Loucy (cell line): ENCODE measurements at regions not wholly inside any gene's neighbourhood (a gene's known extent, or its start where the extent isn't known, plus 50 kb on each side); places are given as distances from the start of the nearest gene placed in this dataset.

Experiments used
- H2AFZ ChIP-seq: fragments of 200-600 bp; sonication (generic); 2 replicates; pipeline ENCODE4 v1.6.0; 2016; ENCODE audit warnings: antibody characterized with exemption, mild to moderate bottlenecking, low read length, moderate library complexity
- H3F3A ChIP-seq: fragments of 200-600 bp; 2 replicates; pipeline ENCODE4 v1.6.0; 2016; ENCODE audit warnings: antibody characterized with exemption, low read depth, mild to moderate bottlenecking
- H3K27me3 ChIP-seq: fragments of 200-600 bp; sonication (generic); 2 replicates; pipeline ENCODE4 v1.6.1; 2014; ENCODE audit warnings: low read length, mild to moderate bottlenecking; ENCODE audit not compliant: insufficient read depth, poor library complexity, severe bottlenecking
- H3K36me3 ChIP-seq: fragments of 200-600 bp; sonication (generic); 2 replicates; pipeline ENCODE4 v1.6.1; 2016; ENCODE audit warnings: low read length; ENCODE audit not compliant: insufficient read depth
- H3K4me1 ChIP-seq: fragments of 200-600 bp; sonication (generic); 2 replicates; pipeline ENCODE4 v1.5.1; 2014; ENCODE audit warnings: low read length, mild to moderate bottlenecking; ENCODE audit not compliant: insufficient read depth, poor library complexity, severe bottlenecking
- H3K4me2 ChIP-seq: fragments of 200-600 bp; sonication (generic); 2 replicates; pipeline ENCODE4 v1.6.0; 2014; ENCODE audit warnings: antibody characterized with exemption, low read length, low read depth, mild to moderate bottlenecking; ENCODE audit not compliant: poor library complexity, severe bottlenecking
- H3K4me3 ChIP-seq: fragments of 200-600 bp; sonication (generic); 2 replicates; pipeline ENCODE4 v1.5.1; 2014; ENCODE audit warnings: low read length, mild to moderate bottlenecking, mixed read lengths; ENCODE audit not compliant: poor library complexity, severe bottlenecking
- H3K79me2 ChIP-seq: fragments of 200-600 bp; sonication (generic); 2 replicates; pipeline ENCODE4 v1.6.1; 2014; ENCODE audit warnings: low read length; ENCODE audit not compliant: insufficient read depth
- H3K9ac ChIP-seq: fragments of 200-600 bp; sonication (generic); 2 replicates; pipeline ENCODE4 v1.6.0; 2014; ENCODE audit warnings: mild to moderate bottlenecking, low read depth, low read length, moderate library complexity; ENCODE audit not compliant: poor library complexity, severe bottlenecking
- H3K9me2 ChIP-seq: fragments of 200-600 bp; sonication (generic); replicated peaks from 2 replicates; pipeline ENCODE4 v1.6.1; 2016; ENCODE audit warnings: low read depth, low read length, mixed read lengths
- H3K9me3 ChIP-seq: fragments of 200-600 bp; sonication (generic); 2 replicates; pipeline ENCODE4 v1.6.1; 2014; ENCODE audit warnings: mild to moderate bottlenecking, antibody characterized with exemption, low read length, low read depth; ENCODE audit not compliant: insufficient read depth
- H4K20me1 ChIP-seq: fragments of 200-600 bp; sonication (generic); 2 replicates; pipeline ENCODE4 v1.6.0; 2014; ENCODE audit warnings: antibody characterized with exemption, low read length, mild to moderate bottlenecking; ENCODE audit not compliant: insufficient read depth, poor library complexity, severe bottlenecking
- CTCF ChIP-seq: fragments of 200-600 bp; sonication (generic); conservative IDR thresholded peaks from 2 replicates; pipeline ENCODE4 v1.5.1; 2014; ENCODE audit warnings: mild to moderate bottlenecking, antibody characterized with exemption, low read length
- EZH2phosphoT487 ChIP-seq: fragments of 200-600 bp; IDR thresholded peaks from 2 replicates; pipeline ENCODE4 v1.6.1; 2018; ENCODE audit warnings: antibody characterized with exemption, mild to moderate bottlenecking, moderate library complexity, borderline replicate concordance

- H3K9me3 ChIP-seq: no peaks in the 10 kb centered on the region
- no peak overlapping the region for H3K4me3 ChIP-seq
- H3K9me2 ChIP-seq: no peaks in the 10 kb centered on the region
- H4K20me1 ChIP-seq: no peaks in the 10 kb centered on the region
- H3K9ac ChIP-seq: no peak overlapping the region
- TF ChIP-seq EZH2phosphoT487 (no peak), CTCF (no peak)
- H3K36me3 ChIP-seq: no peaks in the 10 kb centered on the region
- H3F3A ChIP-seq: no peaks in the 10 kb centered on the region
- no peaks in the 10 kb centered on the region for H3K27me3 ChIP-seq
- H3K4me2 ChIP-seq: no peak overlapping the region
- H3K79me2 ChIP-seq: no peaks in the 10 kb centered on the region
- H3K4me1 ChIP-seq: no peaks in the 10 kb centered on the region
- H2AFZ ChIP-seq: no peak overlapping the region
Measured at GRCh38 chr12:11517080-11517479, 121.7 kb upstream of the PRB2 start.

DNA sequence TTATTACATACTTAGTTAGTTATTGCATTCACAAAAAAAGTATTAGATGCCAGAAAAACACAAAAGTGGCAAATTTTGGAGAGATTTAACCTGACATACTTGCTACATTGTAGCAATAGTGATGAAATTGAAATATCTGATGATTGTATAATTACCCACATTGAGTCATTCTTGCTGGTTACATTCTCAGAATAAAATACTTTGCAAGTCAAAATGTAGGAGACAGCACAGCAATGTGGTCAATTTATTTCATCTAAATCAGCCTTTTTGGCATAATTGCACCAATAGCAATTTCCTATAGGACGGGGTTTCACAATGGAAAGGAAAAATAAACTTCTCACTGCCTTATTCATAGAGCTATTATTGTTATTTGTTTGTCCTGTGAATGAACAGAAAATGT, 125.0 kb upstream of the ETV6 start:
- H4K20me1 ChIP-seq: no peaks in the 10 kb centered on the region
- no peak overlapping the region for H2AFZ ChIP-seq
- no peaks in the 10 kb centered on the region for H3F3A ChIP-seq
- H3K4me1 ChIP-seq: no peaks in the 10 kb centered on the region
- TF ChIP-seq CTCF: no peak
- no peak for TF ChIP-seq EZH2phosphoT487
- no peaks in the 10 kb centered on the region for H3K27me3 ChIP-seq
- H3K9me2 ChIP-seq: no peaks in the 10 kb centered on the region
- H3K9me3 ChIP-seq: no peaks in the 10 kb centered on the region
- no peaks in the 10 kb centered on the region for H3K79me2 ChIP-seq
- H3K9ac ChIP-seq: no peak overlapping the region
- no peak overlapping the region for H3K4me2 ChIP-seq
- H3K36me3 ChIP-seq: no peaks in the 10 kb centered on the region
- H3K4me3 ChIP-seq: no peak overlapping the region

DNA sequence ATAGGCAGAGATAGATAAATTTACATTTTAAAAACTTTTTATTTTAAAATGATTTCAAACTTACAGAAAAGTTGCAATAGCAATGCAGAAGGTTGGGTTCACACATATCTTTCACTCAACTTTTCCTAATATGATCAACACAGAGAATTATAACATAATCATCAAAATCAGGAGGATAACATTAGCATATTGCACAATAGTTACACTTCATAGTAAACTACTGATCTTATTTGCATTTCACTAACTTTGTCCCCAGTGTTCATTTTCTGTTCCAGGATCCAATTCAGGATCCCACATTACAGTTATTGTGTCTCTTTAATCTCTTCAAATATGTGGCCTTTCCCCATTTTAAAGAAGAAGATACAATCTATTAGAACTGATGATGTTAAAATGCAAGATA, 115.4 kb upstream of the ETV6 start:
- Histone ChIP-seq H3K27me3 (no peaks in the 10 kb centered on the region), H3K4me3 (no peak overlapping the region), H2AFZ (no peak overlapping the region), H3K79me2 (no peaks in the 10 kb centered on the region), H3K36me3 (no peaks in the 10 kb centered on the region), H3K9me2 (no peaks in the 10 kb centered on the region), H3F3A (no peaks in the 10 kb centered on the region), H3K9me3 (no peaks in the 10 kb centered on the region), H3K9ac (no peak overlapping the region), H4K20me1 (no peaks in the 10 kb centered on the region), H3K4me1 (no peaks in the 10 kb centered on the region), H3K4me2 (no peak overlapping the region)
- TF ChIP-seq CTCF: no peak
- TF ChIP-seq EZH2phosphoT487: no peak
